Calu3 (cell line): ENCODE measurements at regions not wholly inside any gene's neighbourhood (a gene's known extent, or its start where the extent isn't known, plus 50 kb on each side); places are given as distances from the start of the nearest gene placed in this dataset.

Experiments used
- BruUV-seq: library from RNA; stranded (reverse); fragments of 400-500 nt; replicated peaks from 2 replicates; lab custom pipeline; 2021; lab: Mats Ljungman, UMichigan
- CTCF ChIA-PET: fragments of 300-600 bp; sonication (Branson Sonifier 250); formaldehyde crosslinking; loops from one replicate; lab custom pipeline; 2022; ENCODE audit warnings: antibody characterized with exemption; lab: Charles Lee
- DNase-seq: peaks from one replicate; pipeline ENCODE4 v3.0.0; 2022
- H3K27ac Mint-ChIP-seq: one replicate; pipeline ENCODE4 v1.8.0; 2022; ENCODE audit warnings: mixed read lengths; ENCODE audit not compliant: unreplicated experiment
- H3K27me3 Mint-ChIP-seq: one replicate; pipeline ENCODE4 v1.8.0; 2022; ENCODE audit warnings: mixed read lengths; ENCODE audit not compliant: unreplicated experiment
- H3K36me3 Mint-ChIP-seq: one replicate; pipeline ENCODE4 v1.8.0; 2022; ENCODE audit warnings: mild to moderate bottlenecking, moderate library complexity, mixed read lengths; ENCODE audit not compliant: insufficient read depth, unreplicated experiment
- H3K4me1 Mint-ChIP-seq: one replicate; pipeline ENCODE4 v1.8.0; 2022; ENCODE audit warnings: mild to moderate bottlenecking, low read depth, mixed read lengths; ENCODE audit not compliant: unreplicated experiment
- H3K4me3 Mint-ChIP-seq: one replicate; pipeline ENCODE4 v1.8.0; 2022; ENCODE audit warnings: mild to moderate bottlenecking, low read depth, moderate library complexity, mixed read lengths; ENCODE audit not compliant: unreplicated experiment
- H3K9me3 Mint-ChIP-seq: one replicate; pipeline ENCODE4 v1.8.0; 2022; ENCODE audit warnings: low read depth, mixed read lengths; ENCODE audit not compliant: unreplicated experiment
- CTCF ChIP-seq: fragments of 200-600 bp; IDR thresholded peaks from one replicate; pipeline ENCODE4 v1.8.0; 2022; ENCODE audit warnings: antibody characterized with exemption; ENCODE audit not compliant: unreplicated experiment
- intact Hi-C: fragments of 100-400 bp; cut with micrococcal nuclease; formaldehyde crosslinking; loops from one replicate; pipeline ENCODE4 v1.10.0; 2022; ENCODE audit not compliant: unreplicated experiment

DNA sequence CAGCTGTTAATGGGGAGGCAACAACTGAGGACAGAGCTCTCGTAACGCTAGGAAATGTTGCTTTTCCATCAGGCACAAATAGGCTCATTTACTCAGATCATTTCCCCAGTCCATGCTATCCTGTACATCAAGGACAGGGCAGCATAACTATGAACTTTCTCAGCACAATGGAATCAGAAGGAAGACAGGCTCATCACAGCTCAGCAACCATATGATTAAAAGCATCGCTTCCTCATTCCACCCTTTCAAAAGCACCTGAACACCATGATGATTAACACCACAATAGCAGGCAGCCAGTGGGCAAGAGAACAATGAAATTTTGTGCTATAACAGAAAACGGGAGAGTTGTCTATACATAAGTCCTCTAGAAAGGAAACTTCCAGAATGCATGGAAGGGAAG is 297.8 kb downstream of the ZNF674 start:
- H3K27ac Mint-ChIP-seq = no peak overlapping the region
- H3K4me3 Mint-ChIP-seq = no peak overlapping the region
- BruUV-seq = no TSS peak
- H3K36me3 Mint-ChIP-seq = no peaks in the 10 kb centered on the region
- no peaks in the 10 kb centered on the region for H3K27me3 Mint-ChIP-seq
- TF ChIP-seq CTCF = no peak
- no peaks in the 10 kb centered on the region for H3K4me1 Mint-ChIP-seq
- no peak for DNase-seq
- intact Hi-C loops = no loop called here
- H3K9me3 Mint-ChIP-seq = peaks cover 3% of the 10 kb centered on the region
- CTCF ChIA-PET = interaction anchor here (1.0 kb wide), 1 partner anchor 17 kb away, joined by 3 read pairs; no protein-coding TSS in a partner anchor

GRCh38 chrX:46244451-46244850 is 300.8 kb downstream of the ZNF674 start:
- intact Hi-C loops = no loop called here
- TF ChIP-seq CTCF = no peak

DNA sequence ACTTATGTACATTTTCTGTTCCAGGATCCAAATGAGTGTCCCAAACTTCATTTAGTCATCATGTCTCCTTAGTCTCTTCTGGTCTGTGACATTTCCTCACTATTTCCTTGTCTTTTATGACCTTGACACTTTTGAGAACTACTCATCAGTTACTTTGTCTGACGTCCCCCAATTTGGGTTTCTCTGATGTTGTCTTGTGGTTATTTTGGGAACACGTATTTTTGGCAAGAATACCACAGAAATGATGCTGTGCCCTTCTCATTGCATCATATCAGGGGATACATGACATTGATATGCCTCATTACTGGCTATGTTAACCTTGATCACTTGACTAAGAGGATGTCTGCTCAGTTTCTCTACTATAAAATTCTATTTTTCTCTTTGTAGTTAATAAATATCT is 308.8 kb downstream of the ZNF674 start:
- intact Hi-C loops = no loop called here
- no peak for TF ChIP-seq CTCF
- Mint-ChIP-seq H3K4me1 (no peaks in the 10 kb centered on the region), H3K27ac (no peak overlapping the region), H3K27me3 (no peaks in the 10 kb centered on the region), H3K4me3 (no peak overlapping the region), H3K9me3 (no peaks in the 10 kb centered on the region), H3K36me3 (no peaks in the 10 kb centered on the region)
- BruUV-seq = no TSS peak
- CTCF ChIA-PET = interaction anchor here (0.6 kb wide), 1 partner anchor 1500 kb away, joined by 3 read pairs; no protein-coding TSS in a partner anchor
- DNase-seq = no peak

More at GRCh38 chrX:46244451-46244850, 300.8 kb downstream of the ZNF674 start:
- Mint-ChIP-seq H3K9me3 (peaks cover 3% of the 10 kb centered on the region), H3K4me1 (no peaks in the 10 kb centered on the region), H3K27me3 (no peaks in the 10 kb centered on the region), H3K36me3 (no peaks in the 10 kb centered on the region), H3K27ac (no peak overlapping the region), H3K4me3 (no peak overlapping the region)
- BruUV-seq = no TSS peak
- CTCF ChIA-PET = no interaction called here
- DNase-seq = no peak

DNA sequence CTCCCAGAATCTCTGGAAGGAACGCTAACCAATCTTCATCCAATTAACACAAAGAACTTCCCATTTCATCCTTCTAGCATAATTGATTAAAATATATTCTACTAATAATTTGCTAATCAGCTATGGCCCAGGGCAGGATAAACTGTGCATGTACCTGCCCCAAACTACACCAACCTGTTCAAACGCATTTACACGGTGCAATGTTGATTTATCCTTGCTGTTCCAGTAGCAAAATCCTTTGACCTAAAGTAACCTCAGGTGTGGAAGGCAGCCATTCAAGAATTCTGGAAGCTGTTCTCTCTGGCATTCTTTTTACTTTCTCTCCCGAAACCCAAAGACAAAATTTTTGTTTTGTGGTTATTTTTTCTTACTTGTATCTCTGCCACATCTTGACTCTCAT is 309.4 kb downstream of the ZNF674 start:
- H3K9me3 Mint-ChIP-seq = no peaks in the 10 kb centered on the region
- no peak overlapping the region for H3K27ac Mint-ChIP-seq
- TF ChIP-seq CTCF = no peak
- H3K4me3 Mint-ChIP-seq = no peak overlapping the region
- H3K4me1 Mint-ChIP-seq = no peaks in the 10 kb centered on the region
- no TSS peak for BruUV-seq
- CTCF ChIA-PET = interaction anchor here (0.6 kb wide), 1 partner anchor 1500 kb away, joined by 3 read pairs; no protein-coding TSS in a partner anchor
- intact Hi-C loops = no loop called here
- no peak for DNase-seq
- H3K36me3 Mint-ChIP-seq = no peaks in the 10 kb centered on the region
- no peaks in the 10 kb centered on the region for H3K27me3 Mint-ChIP-seq
